K562 (cell line): ENCODE measurements at regions not wholly inside any gene's neighbourhood (a gene's known extent, or its start where the extent isn't known, plus 50 kb on each side); places are given as distances from the start of the nearest gene placed in this dataset.

ENCODE experiments used
- NR1H2 ChIP-seq: sonication (generic); formaldehyde crosslinking; IDR thresholded peaks from 2 replicates; pipeline ENCODE4 v1.4.0; 2020; ENCODE audit warnings: mild to moderate bottlenecking, missing genetic modification reagents
- RHOXF2B ChIP-seq: fragments of 250-450 bp; sonication (Bioruptor Pico); conservative IDR thresholded peaks from 2 replicates; pipeline ENCODE4 v1.5.1; 2021
- ZFPM2 ChIP-seq: fragments of 250-450 bp; sonication (Bioruptor Pico); IDR thresholded peaks from 2 replicates; pipeline ENCODE4 v1.5.1; 2022; ENCODE audit warnings: mild to moderate bottlenecking
- ZNF280B ChIP-seq: fragments of 250-450 bp; sonication (Bioruptor Pico); IDR thresholded peaks from 2 replicates; pipeline ENCODE4 v1.5.1; 2021; ENCODE audit warnings: mild to moderate bottlenecking
- ZNF436 ChIP-seq: fragments of 250-450, 450-650 bp; sonication (Bioruptor Pico); formaldehyde crosslinking; IDR thresholded peaks from 2 replicates; pipeline ENCODE4 v1.7.0; 2020; ENCODE audit warnings: mild to moderate bottlenecking
- ZNF518B ChIP-seq: fragments of 250-450 bp; sonication (Bioruptor Pico); IDR thresholded peaks from 2 replicates; pipeline ENCODE4 v1.5.0; 2021; ENCODE audit warnings: mild to moderate bottlenecking, moderate library complexity
- TF ChIP-seq, protein P1 (sequence below), 2 experiments: fragments of 450-650 bp; formaldehyde crosslinking in 1 of 2; IDR thresholded peaks; 2 replicates each; pipeline versions ENCODE4 v1.4.0 to v1.6.1; 2014 to 2020; ENCODE audit warnings: mild to moderate bottlenecking in 2 of 2, borderline replicate concordance in 1 of 2, low read depth in 1 of 2

DNA sequence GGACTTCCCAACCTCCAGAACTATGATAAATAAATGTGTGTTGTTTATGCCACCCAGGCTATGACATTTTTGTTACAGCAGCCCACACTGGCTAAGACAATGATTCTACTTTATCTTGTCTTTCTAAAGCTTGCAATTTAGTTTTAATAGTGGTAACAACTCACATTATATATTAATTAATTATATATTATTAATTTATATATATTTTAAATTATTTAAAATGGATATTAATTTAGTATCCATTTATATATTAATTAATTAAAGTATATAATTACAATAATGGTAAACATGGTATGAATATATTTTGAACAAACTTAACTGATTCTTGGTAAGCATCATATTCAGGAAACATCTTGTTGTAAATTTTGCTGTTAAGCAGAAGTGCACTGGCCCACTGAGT, 863.9 kb downstream of the MCTP2 start (continued):
- TF ChIP-seq ZFPM2 (no peak), ZNF280B (CRISPR knock-in tag) (no peak), RHOXF2B (CRISPR knock-in tag) (no peak), ZNF518B (no peak), ZNF436 (CRISPR knock-in tag) (no peak), NR1H2 (CRISPR knock-in tag) (no peak)
- TF ChIP-seq, protein P1, sequence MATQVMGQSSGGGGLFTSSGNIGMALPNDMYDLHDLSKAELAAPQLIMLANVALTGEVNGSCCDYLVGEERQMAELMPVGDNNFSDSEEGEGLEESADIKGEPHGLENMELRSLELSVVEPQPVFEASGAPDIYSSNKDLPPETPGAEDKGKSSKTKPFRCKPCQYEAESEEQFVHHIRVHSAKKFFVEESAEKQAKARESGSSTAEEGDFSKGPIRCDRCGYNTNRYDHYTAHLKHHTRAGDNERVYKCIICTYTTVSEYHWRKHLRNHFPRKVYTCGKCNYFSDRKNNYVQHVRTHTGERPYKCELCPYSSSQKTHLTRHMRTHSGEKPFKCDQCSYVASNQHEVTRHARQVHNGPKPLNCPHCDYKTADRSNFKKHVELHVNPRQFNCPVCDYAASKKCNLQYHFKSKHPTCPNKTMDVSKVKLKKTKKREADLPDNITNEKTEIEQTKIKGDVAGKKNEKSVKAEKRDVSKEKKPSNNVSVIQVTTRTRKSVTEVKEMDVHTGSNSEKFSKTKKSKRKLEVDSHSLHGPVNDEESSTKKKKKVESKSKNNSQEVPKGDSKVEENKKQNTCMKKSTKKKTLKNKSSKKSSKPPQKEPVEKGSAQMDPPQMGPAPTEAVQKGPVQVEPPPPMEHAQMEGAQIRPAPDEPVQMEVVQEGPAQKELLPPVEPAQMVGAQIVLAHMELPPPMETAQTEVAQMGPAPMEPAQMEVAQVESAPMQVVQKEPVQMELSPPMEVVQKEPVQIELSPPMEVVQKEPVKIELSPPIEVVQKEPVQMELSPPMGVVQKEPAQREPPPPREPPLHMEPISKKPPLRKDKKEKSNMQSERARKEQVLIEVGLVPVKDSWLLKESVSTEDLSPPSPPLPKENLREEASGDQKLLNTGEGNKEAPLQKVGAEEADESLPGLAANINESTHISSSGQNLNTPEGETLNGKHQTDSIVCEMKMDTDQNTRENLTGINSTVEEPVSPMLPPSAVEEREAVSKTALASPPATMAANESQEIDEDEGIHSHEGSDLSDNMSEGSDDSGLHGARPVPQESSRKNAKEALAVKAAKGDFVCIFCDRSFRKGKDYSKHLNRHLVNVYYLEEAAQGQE (IDR thresholded peaks at IDR 0.05; ENCODE audit: borderline replicate concordance) = no peak
- TF ChIP-seq, protein P1 (CRISPR knock-in tag; IDR thresholded peaks at IDR 0.05; ENCODE audit: low read depth) = no peak
